GM23248 (cell line): ENCODE measurements at regions not wholly inside any gene's neighbourhood (a gene's known extent, or its start where the extent isn't known, plus 50 kb on each side); places are given as distances from the start of the nearest gene placed in this dataset.

Experiments
- DNase-seq: peaks from one replicate; pipeline ENCODE4 v3.0.0-alpha.2; 2015
- H2AFZ ChIP-seq: fragments of 200-600 bp; sonication (generic); 2 replicates; pipeline ENCODE4 v1.6.1; 2016; ENCODE audit warnings: antibody characterized with exemption
- H3F3A ChIP-seq: fragments of 200-600 bp; sonication (generic); 2 replicates; pipeline ENCODE4 v1.6.1; 2016; ENCODE audit warnings: mild to moderate bottlenecking, antibody characterized with exemption, mixed run types; ENCODE audit not compliant: insufficient read depth
- H3K27ac ChIP-seq: fragments of 200-600 bp; sonication (generic); 2 replicates; pipeline ENCODE4 v1.5.1; 2016; ENCODE audit warnings: mild to moderate bottlenecking
- H3K27me3 ChIP-seq: fragments of 200-600 bp; sonication (generic); replicated peaks from 2 replicates; pipeline ENCODE4 v1.6.1; 2016; ENCODE audit warnings: mild to moderate bottlenecking; ENCODE audit not compliant: insufficient read depth
- H3K36me3 ChIP-seq: fragments of 200-600 bp; sonication (generic); 2 replicates; pipeline ENCODE4 v1.6.1; 2016; ENCODE audit warnings: low read depth, mild to moderate bottlenecking
- H3K4me1 ChIP-seq: fragments of 200-600 bp; sonication (generic); 2 replicates; pipeline ENCODE4 v1.6.1; 2016; ENCODE audit warnings: mild to moderate bottlenecking; ENCODE audit not compliant: insufficient read depth
- H3K4me2 ChIP-seq: fragments of 200-600 bp; sonication (generic); one replicate; pipeline ENCODE4 v1.6.1; 2016; ENCODE audit warnings: mild to moderate bottlenecking; ENCODE audit not compliant: unreplicated experiment
- H3K4me3 ChIP-seq: fragments of 200-600 bp; sonication (generic); 2 replicates; pipeline ENCODE4 v1.5.1; 2016; ENCODE audit warnings: mild to moderate bottlenecking
- H3K79me2 ChIP-seq: fragments of 200-600 bp; sonication (generic); 2 replicates; pipeline ENCODE4 v1.6.1; 2016; ENCODE audit warnings: mild to moderate bottlenecking; ENCODE audit not compliant: insufficient read depth
- H3K9ac ChIP-seq: fragments of 200-600 bp; sonication (generic); 2 replicates; pipeline ENCODE4 v1.6.1; 2016; ENCODE audit warnings: mild to moderate bottlenecking
- H3K9me2 ChIP-seq: fragments of 200-600 bp; sonication (generic); 2 replicates; pipeline ENCODE4 v1.6.1; 2016; ENCODE audit warnings: mixed run types, mild to moderate bottlenecking, moderate library complexity; ENCODE audit not compliant: insufficient read depth
- H3K9me3 ChIP-seq: fragments of 200-600 bp; sonication (generic); one replicate; pipeline ENCODE4 v1.6.1; 2017; ENCODE audit warnings: low read depth
- H4K20me1 ChIP-seq: fragments of 200-600 bp; sonication (generic); 2 replicates; pipeline ENCODE4 v1.6.0; 2016; ENCODE audit not compliant: insufficient read depth
- EZH2 ChIP-seq: fragments of 200-600 bp; sonication (generic); IDR thresholded peaks from 2 replicates; pipeline ENCODE4 v1.6.1; 2018; ENCODE audit warnings: antibody characterized with exemption, mild to moderate bottlenecking; ENCODE audit not compliant: insufficient read depth, poor library complexity, severe bottlenecking
- EZH2phosphoT487 ChIP-seq: fragments of 200-600 bp; sonication (generic); IDR thresholded peaks from 2 replicates; pipeline ENCODE4 v1.6.1; 2018; ENCODE audit warnings: antibody characterized with exemption, moderate library complexity, mild to moderate bottlenecking, low read depth; ENCODE audit not compliant: insufficient read depth
- WGBS, 2 experiments: methylation state at CpG; one replicate each; pipeline ENCODE4 v1.1.6; 2015 to 2017; ENCODE audit warnings: low lambda C conversion rate in 2 of 2, low coverage in 1 of 2; ENCODE audit errors: missing lambda C conversion rate in 2 of 2; 5-methylcytosine and 5-hydroxymethylcytosine counted together
- in situ Hi-C: fragments of 300-500 bp; cut with MboI; formaldehyde crosslinking; loops from 2 replicates; pipeline ENCODE4 v1.15.0; 2020

- Histone ChIP-seq H3K9me3 (no peaks in the 10 kb centered on the region), H3K27ac (no peak overlapping the region), H3K4me3 (no peak overlapping the region), H3K9ac (no peak overlapping the region), H3K79me2 (no peaks in the 10 kb centered on the region), H3F3A (no peaks in the 10 kb centered on the region), H3K36me3 (no peaks in the 10 kb centered on the region), H3K4me1 (no peaks in the 10 kb centered on the region), H3K27me3 (no peaks in the 10 kb centered on the region), H4K20me1 (no peaks in the 10 kb centered on the region), H3K4me2 (no peak overlapping the region), H3K9me2 (no peaks in the 10 kb centered on the region), H2AFZ (no peak overlapping the region)
- no peak for TF ChIP-seq EZH2phosphoT487
- TF ChIP-seq EZH2, result no peak
- DNase-seq, result no peak
- WGBS, 2 experiments, result 26 to 28% methylated on average over 3 of the region's 3 CpGs
- in situ Hi-C loops, result no loop called here
Observed at GRCh38 chr5:4080370-4080769, 484.7 kb downstream of the IRX1 start.

GRCh38 chr5:4081059-4081458 lies 485.4 kb downstream of the IRX1 start:
- Histone ChIP-seq H3K9me3 (no peaks in the 10 kb centered on the region), H3K4me2 (no peak overlapping the region), H3K9ac (no peak overlapping the region), H3K79me2 (no peaks in the 10 kb centered on the region), H3K36me3 (no peaks in the 10 kb centered on the region), H3K9me2 (no peaks in the 10 kb centered on the region), H3K4me1 (no peaks in the 10 kb centered on the region), H3K4me3 (no peak overlapping the region), H3K27ac (no peak overlapping the region), H3F3A (no peaks in the 10 kb centered on the region), H3K27me3 (no peaks in the 10 kb centered on the region), H2AFZ (no peak overlapping the region), H4K20me1 (no peaks in the 10 kb centered on the region)
- DNase-seq, result no peak
- 79 to 81% methylated on average over 5 of the region's 5 CpGs for WGBS, 2 experiments
- in situ Hi-C loops, result no loop called here
- TF ChIP-seq EZH2phosphoT487 (no peak), EZH2 (no peak)

GRCh38 chr5:4081466-4081865 lies 485.8 kb downstream of the IRX1 start:
- no peak overlapping the region for H3K9ac ChIP-seq
- H3K4me2 ChIP-seq, result no peak overlapping the region
- 56 to 62% methylated on average over 5 of the region's 5 CpGs for WGBS, 2 experiments
- H3K9me2 ChIP-seq, result no peaks in the 10 kb centered on the region
- no peaks in the 10 kb centered on the region for H3K27me3 ChIP-seq
- no peak overlapping the region for H3K27ac ChIP-seq
- H3K4me1 ChIP-seq, result no peaks in the 10 kb centered on the region
- in situ Hi-C loops, result no loop called here
- no peaks in the 10 kb centered on the region for H4K20me1 ChIP-seq
- no peak overlapping the region for H2AFZ ChIP-seq
- no peaks in the 10 kb centered on the region for H3K9me3 ChIP-seq
- DNase-seq, result no peak
- no peak overlapping the region for H3K4me3 ChIP-seq
- TF ChIP-seq EZH2 (no peak), EZH2phosphoT487 (no peak)
- no peaks in the 10 kb centered on the region for H3K79me2 ChIP-seq
- no peaks in the 10 kb centered on the region for H3F3A ChIP-seq
- H3K36me3 ChIP-seq, result no peaks in the 10 kb centered on the region

GRCh38 chr5:4082966-4083564 lies 487.4 kb downstream of the IRX1 start:
- no peak overlapping the region for H3K4me3 ChIP-seq
- H3K9ac ChIP-seq, result no peak overlapping the region
- H3F3A ChIP-seq, result no peaks in the 10 kb centered on the region
- no peak overlapping the region for H3K4me2 ChIP-seq
- H3K27ac ChIP-seq, result no peak overlapping the region
- H3K9me2 ChIP-seq, result no peaks in the 10 kb centered on the region
- no peaks in the 10 kb centered on the region for H3K27me3 ChIP-seq
- H4K20me1 ChIP-seq, result no peaks in the 10 kb centered on the region
- TF ChIP-seq EZH2phosphoT487 (no peak), EZH2 (no peak)
- no peak overlapping the region for H2AFZ ChIP-seq
- H3K4me1 ChIP-seq, result no peaks in the 10 kb centered on the region
- 27 to 29% methylated on average over 6 of the region's 6 CpGs for WGBS, 2 experiments
- no peak for DNase-seq
- H3K36me3 ChIP-seq, result no peaks in the 10 kb centered on the region
- no peaks in the 10 kb centered on the region for H3K79me2 ChIP-seq
- no peaks in the 10 kb centered on the region for H3K9me3 ChIP-seq
- in situ Hi-C loops, result no loop called here
